Esophagus squamous epithelium (tissue), 5 donors: ENCODE measurements at regions not wholly inside any gene's neighbourhood (a gene's known extent, or its start where the extent isn't known, plus 50 kb on each side); places are given as distances from the start of the nearest gene placed in this dataset.

Source experiments
- DNase-seq: peaks from one replicate; lab custom pipeline; 2025; lab: John Stamatoyannopoulos, UW
- H3K27ac ChIP-seq, 4 donors: fragments of 200-600 bp; sonication (generic); one replicate each; pipeline ENCODE4 v1.5.1; 2016 to 2019; ENCODE audit warnings: mild to moderate bottlenecking in 1 of 4
- H3K27me3 ChIP-seq, 4 donors: fragments of 200-600 bp; sonication (generic); 1 replicate in 3 of 4; 2 replicates in 1 of 4; pipeline versions ENCODE4 v1.5.1 to v1.6.0; 2017 to 2021; ENCODE audit warnings: antibody characterized with exemption in 1 of 4
- H3K36me3 ChIP-seq, 3 donors: fragments of 200-600 bp; sonication (generic); one replicate each; pipeline ENCODE4 v1.5.1; 2016 to 2019
- H3K4me1 ChIP-seq, 3 donors: fragments of 200-600 bp; sonication (generic); one replicate each; pipeline ENCODE4 v1.5.1; 2017 to 2019
- H3K4me3 ChIP-seq, 4 donors: fragments of 200-600 bp; sonication (generic); 1 replicate in 3 of 4; 2 replicates in 1 of 4; pipeline ENCODE4 v1.5.1; 2016 to 2019; ENCODE audit warnings: mild to moderate bottlenecking in 2 of 4, moderate library complexity in 1 of 4
- H3K9me3 ChIP-seq, 3 donors: fragments of 200-600 bp; sonication (generic); one replicate each; pipeline ENCODE4 v1.5.1; 2016 to 2019
- POLR2A ChIP-seq, 4 donors: fragments of 450-650 bp; IDR thresholded peaks; one replicate each; pipeline ENCODE4 v1.6.1; 2017; ENCODE audit warnings: antibody characterized with exemption in 4 of 4, mild to moderate bottlenecking in 4 of 4, moderate library complexity in 3 of 4
- WGBS, 2 donors: methylation state at CpG; one replicate each; pipeline ENCODE4 v1.1.5; 2018; 5-methylcytosine and 5-hydroxymethylcytosine counted together
- intact Hi-C: fragments of 100-400 bp; cut with DNase I; formaldehyde crosslinking; loops from one replicate; pipeline ENCODE4 v1.15.0; 2022
- TF ChIP-seq, protein P1 (sequence below), 6 experiments: fragments of 450-650 bp in 4 of 6; fragments of 200-600 bp in 2 of 6; sonication (generic) in 2 of 6; IDR thresholded peaks; one replicate each; pipeline ENCODE4 v1.5.1; 2016 to 2019; ENCODE audit warnings: antibody characterized with exemption in 6 of 6, mild to moderate bottlenecking in 4 of 6, moderate library complexity in 4 of 6
- donor health status: DM: yes; HTN: yes; CAD: no.

DNA sequence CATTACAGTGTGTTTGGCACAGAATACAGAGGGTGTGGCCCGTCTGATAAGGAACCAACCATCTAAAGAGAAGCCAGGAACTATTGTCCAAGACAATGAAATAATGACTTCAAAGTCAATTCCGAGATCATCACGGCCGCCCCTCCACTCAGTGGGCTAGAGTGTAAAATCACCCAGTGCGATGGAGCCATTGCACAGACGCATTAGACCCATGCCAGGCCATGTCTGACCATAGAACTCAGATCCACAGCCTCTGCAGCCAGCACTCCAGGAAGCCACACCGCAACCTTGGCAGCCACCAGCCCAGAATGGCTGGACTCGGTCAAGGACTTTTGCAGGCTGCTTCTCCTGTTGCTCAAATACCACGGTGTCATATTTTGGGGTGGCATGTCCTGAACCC lies 835.7 kb downstream of the DCDC2C start:
- 59 to 70% methylated on average over 7 to 9 of the region's 9 CpGs for WGBS, 2 donors

DNA sequence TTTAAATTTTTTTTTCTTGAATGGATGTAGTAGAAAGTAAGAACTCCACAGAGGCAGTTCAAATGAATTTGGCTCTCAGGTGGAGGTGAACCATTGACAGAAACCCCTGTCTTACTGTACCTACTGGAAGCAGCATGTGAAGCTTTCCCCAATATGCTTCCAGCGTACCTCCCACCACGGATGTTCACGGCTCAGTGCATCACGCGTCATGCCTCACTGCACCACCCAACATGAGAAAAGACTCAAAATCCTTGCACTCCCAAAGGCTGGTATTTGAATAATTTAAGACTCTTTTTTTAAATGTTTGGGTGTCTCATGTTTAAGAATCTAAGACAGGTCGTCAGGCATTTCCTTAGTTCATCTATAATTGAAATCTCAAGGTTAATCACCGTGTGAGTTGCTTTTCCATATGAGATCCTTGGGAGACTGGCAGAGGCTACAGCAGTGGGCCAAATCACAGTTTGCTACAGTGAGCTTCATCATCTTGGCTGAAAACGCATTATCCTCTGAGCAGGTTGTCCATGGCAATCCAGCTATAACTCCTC lies 846.4 kb downstream of the DCDC2C start:
- H3K27me3 ChIP-seq, result no peaks in the 10 kb centered on the region
- TF ChIP-seq, protein P1, sequence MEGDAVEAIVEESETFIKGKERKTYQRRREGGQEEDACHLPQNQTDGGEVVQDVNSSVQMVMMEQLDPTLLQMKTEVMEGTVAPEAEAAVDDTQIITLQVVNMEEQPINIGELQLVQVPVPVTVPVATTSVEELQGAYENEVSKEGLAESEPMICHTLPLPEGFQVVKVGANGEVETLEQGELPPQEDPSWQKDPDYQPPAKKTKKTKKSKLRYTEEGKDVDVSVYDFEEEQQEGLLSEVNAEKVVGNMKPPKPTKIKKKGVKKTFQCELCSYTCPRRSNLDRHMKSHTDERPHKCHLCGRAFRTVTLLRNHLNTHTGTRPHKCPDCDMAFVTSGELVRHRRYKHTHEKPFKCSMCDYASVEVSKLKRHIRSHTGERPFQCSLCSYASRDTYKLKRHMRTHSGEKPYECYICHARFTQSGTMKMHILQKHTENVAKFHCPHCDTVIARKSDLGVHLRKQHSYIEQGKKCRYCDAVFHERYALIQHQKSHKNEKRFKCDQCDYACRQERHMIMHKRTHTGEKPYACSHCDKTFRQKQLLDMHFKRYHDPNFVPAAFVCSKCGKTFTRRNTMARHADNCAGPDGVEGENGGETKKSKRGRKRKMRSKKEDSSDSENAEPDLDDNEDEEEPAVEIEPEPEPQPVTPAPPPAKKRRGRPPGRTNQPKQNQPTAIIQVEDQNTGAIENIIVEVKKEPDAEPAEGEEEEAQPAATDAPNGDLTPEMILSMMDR (IDR thresholded peaks at IDR 0.05), result no peak
- no peak for TF ChIP-seq POLR2A (IDR thresholded peaks at IDR 0.05)
- H3K4me3 ChIP-seq, result no peak overlapping the region
- intact Hi-C loops, result no loop called here
- no peaks in the 10 kb centered on the region for H3K36me3 ChIP-seq
- peaks cover 0 to 6% (median 0%) of the 10 kb centered on the region in 3 donors for H3K9me3 ChIP-seq
- no peak for DNase-seq
- 64 to 68% methylated on average over 8 of the region's 8 CpGs for WGBS, 2 donors
- no peak overlapping the region for H3K27ac ChIP-seq
- H3K4me1 ChIP-seq, result no peaks in the 10 kb centered on the region

More for the DNA sequence above, 835.7 kb downstream of the DCDC2C start:
- H3K9me3 ChIP-seq, result peaks cover 0 to 14% (median 0%) of the 10 kb centered on the region in 3 donors
- H3K4me1 ChIP-seq, result no peaks in the 10 kb centered on the region
- no peak overlapping the region for H3K4me3 ChIP-seq
- DNase-seq, result no peak
- no peak for TF ChIP-seq POLR2A (IDR thresholded peaks at IDR 0.05)
- TF ChIP-seq, protein P1 (IDR thresholded peaks at IDR 0.05), result no peak
- no peak overlapping the region for H3K27ac ChIP-seq
- H3K27me3 ChIP-seq, result no peaks in the 10 kb centered on the region
- intact Hi-C loops, result no loop called here
- no peaks in the 10 kb centered on the region for H3K36me3 ChIP-seq

DNA sequence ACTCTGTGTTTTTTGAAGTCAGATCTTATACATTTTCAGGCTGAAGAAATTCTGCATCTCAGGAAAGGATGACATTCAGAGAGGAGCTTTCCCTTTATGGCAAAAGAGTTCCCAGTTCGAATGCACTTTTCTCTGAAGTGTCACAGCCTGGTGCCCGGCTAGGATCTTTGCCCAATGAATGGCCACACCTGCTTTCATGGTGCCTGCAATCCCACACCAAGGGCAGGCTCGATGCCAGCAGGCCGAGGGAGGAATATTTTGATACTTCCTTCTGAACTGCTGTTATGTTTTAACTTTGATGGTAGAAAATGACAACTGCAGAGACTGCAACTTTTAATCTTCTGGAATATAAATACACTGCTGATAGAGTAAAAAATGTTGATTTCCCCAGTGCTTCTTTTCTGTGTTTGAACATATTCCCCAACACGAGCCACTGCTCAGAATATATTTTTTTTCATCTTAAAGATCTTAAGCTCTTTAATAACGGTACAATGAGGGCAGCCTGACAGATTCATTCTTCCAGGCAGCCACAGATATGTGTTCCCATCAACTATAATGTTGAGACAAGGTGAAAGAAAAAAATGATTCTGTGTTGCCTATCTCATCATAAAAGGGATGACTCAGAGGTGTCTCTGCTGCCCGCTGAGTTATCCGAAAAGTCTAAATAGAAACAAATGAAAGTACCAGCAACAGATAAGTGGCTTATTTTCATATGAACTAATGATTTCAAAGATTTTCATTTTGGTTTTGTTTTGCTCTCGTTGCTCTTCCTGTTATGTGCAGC lies 848.5 kb downstream of the DCDC2C start:
- TF ChIP-seq POLR2A (IDR thresholded peaks at IDR 0.05), result no peak
- TF ChIP-seq, protein P1 (IDR thresholded peaks at IDR 0.05), result no peak
- Histone ChIP-seq H3K4me1 (no peaks in the 10 kb centered on the region), H3K9me3 (peaks cover 0 to 7% (median 0%) of the 10 kb centered on the region in 3 donors), H3K27ac (no peak overlapping the region), H3K4me3 (no peak overlapping the region), H3K36me3 (no peaks in the 10 kb centered on the region), H3K27me3 (no peaks in the 10 kb centered on the region)
- DNase-seq, result no peak
- intact Hi-C loops, result no loop called here
- WGBS, 2 donors, result 46 to 56% methylated on average over 9 of the region's 9 CpGs

DNA sequence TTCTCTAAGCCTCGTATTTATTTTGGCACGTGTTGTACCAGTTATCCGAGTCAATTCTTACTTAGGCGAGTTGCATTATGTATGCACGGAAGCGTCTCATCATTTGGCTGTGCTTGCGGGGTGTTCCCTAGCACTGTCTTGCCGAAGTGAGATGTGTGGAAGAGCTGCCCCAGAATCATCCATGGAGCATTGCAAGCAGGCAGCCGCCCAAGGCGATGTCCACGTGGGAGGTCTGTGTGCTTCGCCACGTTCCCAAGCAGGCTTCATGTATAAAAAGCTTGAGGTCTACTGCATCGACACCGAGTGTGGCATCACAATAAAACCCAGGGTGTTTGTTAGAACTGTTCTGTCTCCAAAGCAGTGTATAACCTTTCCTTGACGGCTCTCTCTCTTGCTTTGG lies 849.9 kb downstream of the DCDC2C start:
- DNase-seq, result no peak
- Histone ChIP-seq H3K4me1 (no peaks in the 10 kb centered on the region), H3K4me3 (no peak overlapping the region), H3K36me3 (no peaks in the 10 kb centered on the region), H3K27me3 (no peaks in the 10 kb centered on the region), H3K27ac (no peak overlapping the region), H3K9me3 (peaks cover 0 to 7% (median 0%) of the 10 kb centered on the region in 3 donors)
- 59 to 73% methylated on average over 15 to 16 of the region's 16 CpGs for WGBS, 2 donors
- TF ChIP-seq, protein P1 (IDR thresholded peaks at IDR 0.05), result no peak
- no peak for TF ChIP-seq POLR2A (IDR thresholded peaks at IDR 0.05)
- intact Hi-C loops, result no loop called here

DNA sequence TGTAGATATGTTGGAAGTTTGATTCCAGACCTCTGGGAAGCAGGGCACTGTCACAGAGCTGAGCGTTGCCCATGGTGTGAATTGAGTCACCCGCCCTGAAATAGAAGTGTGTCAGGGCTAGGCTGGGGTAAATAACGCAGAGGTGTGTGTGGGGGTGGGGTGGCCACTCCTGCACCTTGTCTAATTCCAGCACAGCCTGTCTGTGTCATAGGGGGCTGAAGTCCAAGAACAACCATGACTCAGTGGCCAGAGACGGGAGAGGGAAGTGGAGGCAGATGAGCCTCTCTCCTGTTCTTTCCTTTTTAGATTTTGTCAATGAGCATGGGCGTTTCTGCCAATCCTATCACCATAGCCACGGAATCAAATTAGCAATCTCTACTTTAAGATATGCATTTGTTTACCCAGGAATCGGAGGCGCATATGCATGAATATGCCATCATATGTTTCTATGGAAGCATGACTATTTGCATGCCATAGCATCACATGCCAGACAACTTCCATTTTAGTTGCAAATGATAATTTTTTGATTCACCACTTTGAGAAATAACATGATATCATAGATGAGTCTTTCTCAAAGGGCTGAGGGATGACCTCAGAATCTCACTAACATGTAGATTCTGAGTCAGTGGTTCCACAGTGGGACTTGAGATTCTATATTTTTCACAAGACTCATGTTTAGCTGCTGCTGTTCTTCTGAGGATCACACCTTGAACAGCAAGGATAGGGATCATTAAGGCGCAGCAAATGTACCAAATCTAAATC lies 852.9 kb downstream of the DCDC2C start:
- TF ChIP-seq, protein P1 (IDR thresholded peaks at IDR 0.05), result no peak
- no peak for TF ChIP-seq POLR2A (IDR thresholded peaks at IDR 0.05)
- Histone ChIP-seq H3K4me1 (no peaks in the 10 kb centered on the region), H3K27ac (no peak overlapping the region), H3K36me3 (no peaks in the 10 kb centered on the region), H3K27me3 (no peaks in the 10 kb centered on the region), H3K4me3 (no peak overlapping the region), H3K9me3 (peaks cover 0 to 7% (median 0%) of the 10 kb centered on the region in 3 donors)
- intact Hi-C loops, result no loop called here
- 67 to 68% methylated on average over 9 of the region's 9 CpGs for WGBS, 2 donors
- DNase-seq, result no peak
